SKM-1 (cell line): ENCODE measurements at regions not wholly inside any gene's neighbourhood (a gene's known extent, or its start where the extent isn't known, plus 50 kb on each side); places are given as distances from the start of the nearest gene placed in this dataset.

Source experiments
- DNase-seq: peaks from one replicate; lab custom pipeline; 2025; ENCODE audit not compliant: unreplicated experiment; lab: John Stamatoyannopoulos, UW

DNA sequence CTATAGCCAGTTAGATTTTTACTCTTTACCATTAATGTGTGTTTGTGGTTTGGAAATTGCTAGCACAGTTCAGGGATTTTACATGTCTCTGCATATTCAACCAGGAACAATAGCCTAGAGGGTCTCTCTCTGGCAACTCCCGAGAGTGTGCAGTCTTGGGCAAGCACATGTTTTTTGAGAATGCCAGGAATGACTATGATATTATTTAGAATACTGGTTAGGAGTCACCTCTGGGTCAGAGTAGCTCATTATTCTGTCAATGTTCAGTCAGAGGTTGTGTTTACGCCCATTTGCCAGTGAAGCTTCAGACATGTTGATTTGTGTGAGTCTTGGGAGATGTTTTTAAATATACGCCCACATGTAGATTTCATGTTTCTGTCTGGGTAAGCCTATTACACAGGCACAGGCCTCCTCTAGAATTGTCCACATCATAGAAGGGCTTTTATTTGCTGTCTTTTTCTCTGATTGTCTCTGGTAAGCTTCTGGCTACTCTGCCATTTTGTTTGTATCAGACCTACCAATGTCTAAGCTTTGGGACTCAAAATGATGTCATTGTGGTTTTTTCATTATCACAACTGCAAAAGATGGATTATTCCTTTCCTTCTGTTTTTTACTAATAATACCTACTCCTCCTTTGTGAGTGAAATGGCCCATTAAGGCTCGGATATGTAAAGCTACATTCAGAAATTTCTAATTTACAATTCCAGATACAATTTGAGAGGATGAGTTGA is 203.1 kb upstream of the PPFIA2 start:
- no peak for DNase-seq

DNA sequence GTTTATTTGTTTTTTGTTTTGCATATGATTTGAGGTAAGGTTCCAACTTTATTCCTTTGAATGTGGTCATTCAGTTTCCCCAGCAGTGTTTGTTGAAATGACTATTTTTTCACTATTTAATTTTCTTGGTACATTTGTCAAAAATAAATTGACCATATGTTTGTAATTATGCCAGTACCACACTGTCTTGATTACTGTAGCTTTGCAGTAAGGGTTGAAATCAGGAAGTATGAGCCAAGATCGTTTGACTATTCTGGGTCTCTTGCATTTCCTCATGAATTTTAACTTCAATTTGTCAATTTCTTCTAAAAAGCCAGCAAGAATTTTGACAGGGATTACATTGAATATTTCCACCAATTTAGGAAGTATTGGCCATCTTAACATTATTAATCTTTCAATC is 199.3 kb upstream of the PPFIA2 start:
- DNase-seq, result no peak

DNA sequence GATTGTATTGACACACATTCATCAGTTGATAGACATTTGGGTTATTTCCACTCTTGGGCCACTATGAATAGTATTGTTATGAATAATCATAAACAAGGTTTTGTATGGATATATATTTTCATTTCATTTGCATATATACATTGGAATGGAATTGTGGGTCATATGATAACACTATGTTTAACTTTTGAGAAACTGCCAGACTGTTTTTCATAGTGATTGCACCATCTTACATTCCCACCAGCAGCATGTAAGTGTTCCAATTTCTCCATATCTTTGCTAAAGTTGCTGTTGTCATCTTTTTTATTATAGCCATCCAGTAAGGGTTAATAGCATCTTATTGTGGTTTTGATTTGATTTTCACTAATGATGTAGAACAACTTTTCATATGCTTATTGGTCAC is 198.5 kb upstream of the PPFIA2 start:
- no peak for DNase-seq

DNA sequence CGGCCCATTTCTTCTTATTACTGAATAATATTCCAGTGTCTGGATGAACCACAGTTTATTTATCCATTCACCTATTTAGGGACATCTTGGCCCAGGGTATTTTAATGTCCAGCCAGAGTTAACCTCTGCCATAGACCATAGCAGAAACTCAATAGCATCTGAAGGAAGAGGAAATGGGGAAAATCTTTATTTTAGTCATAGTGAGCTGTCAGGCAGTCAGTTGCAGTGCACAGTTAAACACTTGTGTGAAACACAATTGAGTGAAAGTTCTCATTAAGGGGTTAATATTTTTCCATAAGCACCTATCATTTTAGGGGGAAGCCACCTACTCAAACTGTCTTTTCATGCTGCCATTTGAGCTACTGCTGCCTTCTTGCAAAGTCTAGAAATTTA is 197.3 kb upstream of the PPFIA2 start:
- DNase-seq, result no peak

DNA sequence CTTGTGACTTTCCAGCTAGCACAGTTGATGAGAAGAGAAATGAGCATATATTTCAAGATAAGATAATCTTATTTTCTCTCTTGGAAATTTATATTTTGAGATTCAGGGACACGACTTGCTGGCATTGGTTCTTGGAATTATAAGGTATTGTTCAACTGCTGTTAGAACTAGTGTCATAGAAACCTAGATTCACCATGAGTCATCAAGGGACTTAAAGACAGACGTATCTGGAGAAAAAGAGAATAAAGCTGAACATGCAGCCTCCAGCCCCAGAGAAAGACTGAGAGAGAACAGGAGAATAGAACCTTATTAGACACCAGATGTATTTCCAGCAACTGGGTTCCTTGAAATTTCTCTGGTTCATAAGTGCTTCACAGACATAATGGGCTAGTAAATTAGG is 194.4 kb upstream of the PPFIA2 start:
- DNase-seq, result no peak

DNA sequence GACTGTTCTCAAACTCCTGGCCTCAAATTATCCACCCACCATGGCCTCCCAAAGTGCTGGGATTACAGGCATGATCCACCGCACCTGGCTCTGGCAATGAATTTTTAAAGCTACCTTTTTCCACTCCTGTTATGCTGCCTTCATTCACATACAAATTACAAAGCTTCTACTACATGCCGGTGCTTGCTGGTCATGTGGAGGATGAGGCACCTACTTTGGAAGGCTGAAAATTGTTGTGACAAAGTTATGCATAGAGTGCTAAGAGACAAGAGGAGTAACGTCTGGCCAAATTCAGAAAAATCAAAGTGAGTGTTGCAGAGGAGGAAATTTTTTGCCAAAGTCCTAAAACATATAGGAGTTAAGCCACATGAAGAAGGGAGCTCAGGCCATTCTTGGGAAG is 191.7 kb upstream of the PPFIA2 start:
- no peak for DNase-seq

DNA sequence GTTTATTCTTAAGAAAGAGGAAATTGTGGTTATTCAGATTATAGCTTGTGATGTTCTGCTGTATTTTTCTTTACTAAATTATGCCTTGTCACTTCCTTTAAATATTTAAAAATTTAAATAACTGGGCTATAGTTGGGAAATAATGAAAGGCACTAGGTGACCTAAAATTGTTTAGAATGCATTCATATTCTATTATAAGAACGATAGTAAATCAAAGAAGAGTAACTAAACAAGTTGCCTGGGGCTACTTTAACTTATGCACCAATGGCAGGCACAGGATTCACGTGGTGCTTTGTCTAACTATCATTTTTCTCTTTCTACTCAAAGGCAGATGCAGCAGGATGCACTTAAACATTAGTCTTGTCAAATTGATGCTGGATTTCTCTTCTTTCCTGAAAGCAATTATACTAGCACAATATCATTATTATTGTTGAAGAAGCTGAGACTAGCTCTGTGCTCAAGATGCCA is 190.7 kb upstream of the PPFIA2 start:
- DNase-seq, result no peak

DNA sequence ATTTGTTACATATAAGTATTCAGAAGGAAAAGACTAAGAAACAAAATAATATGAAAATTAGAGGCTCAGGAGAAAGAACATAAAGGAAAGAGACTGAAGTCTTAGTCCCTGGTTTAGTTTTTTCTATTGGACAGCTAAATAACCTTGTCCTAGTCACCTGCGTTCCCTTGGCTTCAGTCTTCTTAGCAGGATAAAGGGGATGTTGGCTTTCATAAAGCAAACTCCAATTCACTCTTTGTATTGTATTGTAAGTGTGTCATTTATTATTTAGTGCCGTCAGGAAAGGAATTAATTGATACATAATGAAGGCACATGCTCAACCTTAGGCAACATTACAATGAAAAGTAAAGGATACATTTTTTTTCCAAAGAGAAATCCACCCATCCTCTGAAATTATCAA is 190.3 kb upstream of the PPFIA2 start:
- no peak for DNase-seq

DNA sequence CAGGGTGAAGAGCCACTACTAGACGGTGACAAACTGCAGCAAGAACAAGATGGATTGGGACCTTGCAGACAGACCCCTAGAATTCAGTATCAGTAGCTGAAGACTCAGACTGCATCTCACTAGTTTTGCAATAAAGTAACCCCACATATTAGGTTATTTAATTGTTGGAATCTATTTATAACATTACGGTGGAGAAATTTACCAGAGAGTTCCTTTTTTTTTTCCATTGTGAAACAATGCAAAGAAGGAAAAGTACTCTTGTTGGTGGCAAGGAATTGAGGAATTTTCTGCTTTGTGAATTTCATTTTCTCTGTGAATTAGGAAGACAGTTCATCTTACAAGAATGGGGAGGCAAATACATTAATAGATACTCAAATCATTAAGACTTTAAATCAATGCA is 185.7 kb upstream of the PPFIA2 start:
- no peak for DNase-seq

DNA sequence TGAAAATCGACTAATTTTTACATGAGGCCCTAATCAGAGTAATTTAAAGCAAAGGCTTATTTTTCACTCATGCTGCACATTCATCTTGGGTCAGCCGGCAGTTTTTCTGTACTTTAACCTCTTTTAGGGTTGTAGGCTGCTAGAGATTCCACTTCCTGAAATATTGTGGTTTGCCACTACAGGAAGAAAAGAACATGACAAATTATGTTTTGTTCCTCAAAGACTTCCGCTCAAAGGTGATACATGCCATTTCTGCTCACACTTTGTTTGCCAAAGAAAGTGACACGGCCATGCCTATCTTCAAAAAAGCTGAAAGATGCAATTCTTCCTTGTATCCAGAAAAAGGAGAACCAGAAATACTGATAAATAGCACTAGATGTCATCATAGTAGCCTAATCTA is 183.4 kb upstream of the PPFIA2 start:
- DNase-seq, result peak; percentile 3

DNA sequence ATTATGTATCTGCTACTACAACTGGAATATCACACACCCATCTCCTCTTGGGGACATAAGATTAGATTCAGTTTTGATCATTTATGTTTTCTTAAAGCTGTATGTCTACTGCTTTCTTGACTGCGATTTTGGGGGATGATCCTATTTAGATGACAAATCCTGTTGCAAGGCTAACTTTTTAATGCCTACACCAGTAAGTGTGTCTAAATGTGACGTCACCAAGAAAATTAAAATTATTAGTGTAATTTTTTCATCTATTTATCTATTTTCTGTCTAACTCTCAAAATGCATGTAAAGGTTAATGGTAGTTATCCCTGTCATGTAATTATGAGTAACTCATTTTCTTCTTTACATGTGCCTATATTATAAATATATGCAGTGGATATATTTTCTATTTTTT is 170.9 kb upstream of the PPFIA2 start:
- DNase-seq, result no peak

DNA sequence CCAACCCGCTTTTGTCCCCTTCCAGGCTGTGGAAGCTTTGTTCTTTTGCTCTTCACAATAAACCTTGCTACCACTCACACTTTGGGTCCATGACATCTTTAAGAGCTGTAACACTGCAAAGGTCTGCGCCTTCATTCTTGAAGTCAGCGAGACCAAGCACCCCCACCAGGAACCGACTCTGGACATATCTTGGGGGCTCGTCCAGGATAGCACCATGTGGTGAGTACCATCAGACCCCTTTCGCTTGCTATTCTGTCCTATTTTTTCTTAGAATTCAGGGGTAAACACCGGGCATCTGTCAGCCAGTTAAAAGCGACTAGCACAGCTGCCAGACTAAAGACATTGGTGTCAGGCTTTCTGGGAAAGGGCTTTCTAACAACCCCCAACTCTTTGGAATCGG is 137.6 kb upstream of the PPFIA2 start:
- DNase-seq, result no peak

DNA sequence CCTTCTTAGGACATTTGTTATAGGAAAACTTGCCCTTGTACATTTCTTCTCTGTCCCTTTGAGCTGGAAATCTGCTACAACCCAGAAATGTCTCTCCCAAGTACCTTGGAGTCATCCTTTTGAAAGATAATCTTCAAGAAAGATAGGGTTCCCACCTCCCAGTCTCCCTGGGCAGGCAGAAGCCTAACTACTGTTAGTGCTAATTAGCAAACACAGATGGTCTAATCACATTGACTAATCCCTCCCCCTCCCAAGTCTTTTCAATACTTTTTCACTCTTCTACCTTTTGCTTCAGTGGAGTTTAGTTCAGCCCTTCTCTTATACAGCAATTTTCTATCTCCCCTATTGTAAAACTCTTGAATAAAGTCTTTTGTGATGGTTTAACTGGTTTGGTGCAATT is 129.8 kb upstream of the PPFIA2 start:
- DNase-seq, result no peak

DNA sequence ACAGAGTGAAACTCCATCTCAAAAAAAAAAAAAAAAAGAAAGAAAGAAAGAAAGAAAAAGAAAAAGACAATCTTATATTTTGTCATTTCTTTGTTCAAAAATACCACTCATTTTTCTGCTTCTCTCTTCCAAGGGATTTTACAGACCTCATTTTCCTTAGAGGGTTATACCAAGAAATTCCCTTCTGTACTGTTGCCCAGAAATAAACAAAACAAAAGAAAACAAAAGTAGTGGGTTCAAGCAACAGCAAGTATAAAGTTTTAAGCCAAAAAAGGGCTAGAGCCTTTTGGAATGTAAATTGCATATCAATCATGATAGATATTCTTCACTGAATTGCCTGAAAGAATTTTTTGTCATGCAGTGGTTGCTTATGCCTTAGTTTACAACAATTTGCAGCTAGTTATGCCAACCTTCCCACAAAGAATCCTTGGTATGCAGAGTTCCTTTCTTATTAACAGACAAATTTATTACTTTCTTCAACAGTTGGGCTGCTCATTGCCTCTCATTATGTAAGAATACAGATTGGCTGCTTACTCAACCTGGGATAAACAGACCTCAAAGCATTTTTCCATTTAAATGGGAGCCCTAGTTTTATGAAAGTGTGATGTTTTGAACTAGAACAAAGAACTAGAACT is 129.1 kb upstream of the PPFIA2 start:
- no peak for DNase-seq

DNA sequence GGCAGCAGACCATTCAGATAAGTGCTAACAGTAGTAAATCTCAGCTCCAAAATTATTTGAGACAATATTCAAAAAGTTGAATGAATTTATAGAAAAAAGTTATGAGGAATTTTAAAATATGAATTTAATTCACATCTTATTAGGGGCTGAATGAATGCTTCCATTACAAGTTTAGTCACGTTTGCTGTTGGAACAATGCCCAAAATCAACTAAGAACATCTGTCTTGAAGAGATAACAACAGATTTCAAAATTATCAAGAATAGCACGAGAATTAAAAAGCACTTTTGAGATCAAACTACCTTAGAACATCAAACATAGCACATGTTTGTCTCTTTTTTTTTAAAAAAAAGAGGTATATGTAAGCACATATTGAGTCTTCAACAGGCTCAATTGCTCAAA is 115.4 kb upstream of the PPFIA2 start:
- no peak for DNase-seq

DNA sequence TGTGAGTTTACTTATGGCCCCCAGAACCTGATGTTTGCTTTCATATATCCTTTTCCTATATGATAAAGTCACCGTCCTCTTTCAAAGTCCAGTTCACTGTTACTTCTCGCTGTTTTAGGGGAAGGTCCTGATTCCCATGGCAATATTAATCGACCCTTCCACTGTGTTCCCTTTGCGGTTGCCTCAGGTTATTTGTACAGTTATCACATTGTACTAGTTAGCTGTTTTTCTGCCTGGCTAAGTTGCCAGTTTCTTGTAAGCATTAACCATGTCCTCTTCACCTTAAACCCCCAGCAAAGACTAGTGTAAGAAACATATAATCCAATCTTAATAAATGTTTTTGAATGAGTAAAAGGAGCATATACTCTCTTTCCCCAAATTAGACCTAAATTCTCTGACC is 115.0 kb upstream of the PPFIA2 start:
- DNase-seq, result no peak

DNA sequence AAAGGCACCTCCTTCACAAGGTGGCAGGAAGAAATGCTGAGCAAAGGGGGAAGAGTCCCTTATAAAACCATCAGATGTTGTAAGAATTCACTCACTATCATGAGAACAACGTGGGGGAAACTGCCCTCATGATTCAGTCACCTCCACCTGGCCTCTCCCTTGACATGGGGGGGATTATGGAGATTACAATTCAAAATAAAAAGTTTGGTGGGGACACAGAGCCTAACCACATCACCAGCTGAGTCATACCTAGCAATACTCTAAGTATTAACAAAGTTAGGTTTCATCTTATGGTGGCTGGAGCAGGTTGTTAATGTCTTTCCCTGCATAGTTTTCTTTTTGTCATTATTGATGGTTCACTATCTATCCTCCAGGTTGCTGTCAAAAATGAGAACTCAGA is 113.2 kb upstream of the PPFIA2 start:
- no peak for DNase-seq

DNA sequence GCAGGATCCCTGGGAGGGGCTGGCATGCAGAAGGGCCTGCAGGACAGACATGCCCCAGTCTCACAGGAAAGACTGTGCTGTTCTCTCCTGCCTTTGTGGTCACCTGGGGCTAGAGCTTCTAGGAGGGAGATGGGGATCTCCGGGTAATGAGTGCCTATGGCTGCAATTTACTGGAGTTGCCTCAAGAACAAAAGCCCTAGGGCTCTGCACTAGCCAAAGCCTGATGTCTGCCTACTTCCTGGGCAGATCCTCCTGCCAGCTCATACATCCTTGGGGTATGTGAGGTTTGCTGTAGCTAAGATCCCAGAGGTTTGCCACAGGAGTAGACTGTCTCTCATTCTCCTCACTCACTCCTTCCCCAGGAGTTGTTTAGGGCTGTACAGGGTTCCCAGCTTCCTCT is 106.9 kb upstream of the PPFIA2 start:
- DNase-seq, result no peak

DNA sequence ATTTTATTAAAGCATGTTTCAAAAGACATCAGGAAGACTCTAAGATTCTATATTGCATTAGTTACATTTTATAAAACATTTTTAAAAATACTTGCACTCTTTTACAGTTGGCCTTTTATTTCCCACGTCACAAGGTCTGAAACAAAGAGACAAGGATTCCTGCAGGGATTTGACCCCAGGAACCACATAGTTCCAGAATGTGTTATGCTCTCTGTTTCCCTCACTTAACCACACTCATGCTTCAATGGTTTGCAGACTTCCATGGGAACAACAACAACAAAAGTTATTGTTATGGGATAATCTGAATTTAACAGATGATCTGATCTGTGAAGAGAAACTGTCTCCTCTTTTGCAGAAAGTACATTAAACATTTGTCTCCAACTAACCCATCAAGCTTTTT is 104.3 kb upstream of the PPFIA2 start:
- DNase-seq, result no peak

DNA sequence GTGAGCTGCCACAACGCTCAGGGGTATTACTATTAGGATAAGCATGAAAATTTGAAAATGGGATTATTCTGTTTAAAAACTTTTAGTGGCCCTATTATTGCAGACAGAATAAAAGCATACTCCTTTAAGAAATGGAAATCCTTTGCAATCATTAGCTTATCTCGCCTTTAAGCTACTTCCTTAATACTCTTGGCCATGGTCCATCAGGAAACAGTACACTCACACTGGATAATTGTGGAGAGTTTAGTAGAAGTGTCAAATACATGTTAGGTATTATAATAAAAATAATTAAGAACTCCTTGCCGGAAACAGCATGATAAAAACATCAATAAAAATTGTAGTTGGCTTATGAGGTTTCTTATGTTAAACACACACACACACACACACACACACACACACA is 100.4 kb upstream of the PPFIA2 start:
- DNase-seq, result no peak

DNA sequence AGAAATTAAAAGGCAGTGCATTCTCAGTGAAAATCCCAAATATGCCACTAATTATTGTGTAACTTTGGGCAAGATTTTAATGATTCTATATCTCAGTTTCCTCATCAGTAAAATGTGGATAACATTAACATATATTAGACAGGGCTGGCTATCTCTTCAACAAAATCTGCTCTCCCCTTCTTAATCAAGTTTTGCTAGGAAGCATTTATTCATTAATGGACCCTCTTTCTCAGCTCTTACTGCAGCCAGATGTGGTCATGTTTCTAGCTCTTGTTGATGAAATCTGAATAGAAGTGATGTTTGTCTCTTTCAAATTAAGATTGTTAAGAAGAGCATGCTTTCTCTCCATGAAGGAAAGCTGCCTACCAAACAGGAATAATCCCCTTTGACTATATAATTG is 84.4 kb upstream of the PPFIA2 start:
- DNase-seq, result no peak

DNA sequence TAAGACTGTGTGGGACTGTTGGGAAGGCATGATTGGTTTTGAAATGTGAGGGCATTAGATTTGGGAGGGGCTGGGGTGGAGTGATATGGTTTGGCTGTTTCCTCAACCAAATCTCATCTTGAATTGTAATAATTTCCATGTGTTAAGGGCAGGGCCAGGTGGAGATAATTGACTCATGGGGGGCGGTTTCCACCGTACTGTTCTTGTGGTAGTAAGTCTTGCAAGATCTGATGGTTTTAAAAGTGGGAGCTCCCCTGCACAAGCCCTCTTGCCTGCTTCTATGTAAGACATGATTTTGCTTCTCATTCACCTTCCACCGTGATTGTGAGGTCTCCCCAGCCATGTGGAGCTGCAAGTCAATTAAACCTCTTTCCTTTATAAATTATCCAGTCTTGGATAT is 76.6 kb upstream of the PPFIA2 start:
- DNase-seq, result no peak

DNA sequence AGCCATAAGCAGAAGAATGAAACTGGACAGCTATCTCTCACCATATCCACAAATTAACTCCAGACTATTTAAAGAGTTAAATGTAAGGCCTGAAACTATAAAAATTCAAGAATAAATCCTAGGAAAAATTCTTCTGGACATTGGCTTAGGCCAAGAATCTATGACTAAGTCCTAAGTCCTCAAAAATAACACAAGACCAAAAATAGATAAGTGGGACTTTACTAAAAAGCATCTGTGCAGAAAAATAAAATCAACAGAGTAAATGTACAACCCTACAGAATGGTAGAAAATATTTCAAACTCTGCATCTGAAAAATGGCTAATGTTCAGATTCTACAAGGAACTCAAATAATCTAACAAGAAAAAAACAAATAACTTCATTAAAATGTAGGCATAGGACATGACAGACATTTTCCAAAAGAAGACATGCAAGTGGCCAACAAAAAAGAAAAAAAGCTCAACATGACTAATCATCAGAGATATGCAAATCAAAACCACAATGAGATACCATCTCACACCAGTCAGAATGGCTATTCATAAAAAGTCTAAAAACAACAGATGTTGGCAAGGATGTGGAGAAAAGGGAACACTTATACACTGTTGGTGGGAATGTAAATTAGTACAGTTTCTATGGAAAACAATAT is 61.0 kb upstream of the PPFIA2 start:
- no peak for DNase-seq
